Keratinocyte (primary cell): ENCODE measurements at regions not wholly inside any gene's neighbourhood (a gene's known extent, or its start where the extent isn't known, plus 50 kb on each side); places are given as distances from the start of the nearest gene placed in this dataset.

Source experiments
- DNase-seq: peaks from one replicate; pipeline ENCODE4 v3.0.0-alpha.2; 2011; ENCODE audit warnings: low read depth, missing footprints, low spot score
- FAIRE-seq: peaks from 2 replicates; lab custom pipeline; 2011; peaks lifted over from hg19 to GRCh38; lab: Jason Lieb, UNC
- H2AFZ ChIP-seq: 2 replicates; pipeline ENCODE4 v1.6.0; 2012; ENCODE audit warnings: low read length, control low read depth, inconsistent platforms; ENCODE audit not compliant: control insufficient read depth
- H3K27ac ChIP-seq: 2 replicates; pipeline ENCODE4 v1.5.1; 2011; ENCODE audit warnings: low read length; ENCODE audit not compliant: control insufficient read depth, insufficient read depth
- H3K27me3 ChIP-seq: 3 replicates; pipeline ENCODE4 v1.6.0; 2011; ENCODE audit warnings: low read length; ENCODE audit not compliant: control insufficient read depth, insufficient read depth; ENCODE audit errors: extremely low read depth
- H3K36me3 ChIP-seq, 2 experiments: 2 replicates in 1 of 2; 3 replicates in 1 of 2; pipeline ENCODE4 v1.5.1; 2011; ENCODE audit warnings: low read length in 2 of 2, mild to moderate bottlenecking in 1 of 2; ENCODE audit not compliant: control insufficient read depth in 2 of 2, insufficient read depth in 2 of 2; ENCODE audit errors: extremely low read depth in 1 of 2
- H3K4me1 ChIP-seq: 3 replicates; pipeline ENCODE4 v1.5.1; 2011; ENCODE audit warnings: low read length; ENCODE audit not compliant: control insufficient read depth, insufficient read depth; ENCODE audit errors: extremely low read depth
- H3K4me2 ChIP-seq: 3 replicates; pipeline ENCODE4 v1.6.0; 2011; ENCODE audit warnings: low read depth, low read length; ENCODE audit not compliant: control insufficient read depth, insufficient read depth; ENCODE audit errors: extremely low read depth
- H3K4me3 ChIP-seq, 3 experiments: fragments of 200-600 bp in 1 of 3; sonication (generic) in 1 of 3; 2 replicates in 2 of 3; 3 replicates in 1 of 3; pipeline ENCODE4 v1.5.1; 2011 to 2016; ENCODE audit warnings: low read length in 3 of 3, mild to moderate bottlenecking in 3 of 3, control low read depth in 2 of 3, inconsistent platforms in 1 of 3, low read depth in 1 of 3, mixed read lengths in 1 of 3, mixed run types in 1 of 3, moderate library complexity in 1 of 3; ENCODE audit not compliant: control insufficient read depth in 2 of 3, insufficient read depth in 2 of 3; ENCODE audit errors: extremely low read depth in 1 of 3
- H3K79me2 ChIP-seq: 2 replicates; pipeline ENCODE4 v1.6.0; 2012; ENCODE audit warnings: low read length; ENCODE audit not compliant: control insufficient read depth, insufficient read depth
- H3K9ac ChIP-seq: 3 replicates; pipeline ENCODE4 v1.6.0; 2011; ENCODE audit warnings: low read length; ENCODE audit not compliant: control insufficient read depth, insufficient read depth; ENCODE audit errors: extremely low read depth
- H3K9me1 ChIP-seq: 3 replicates; pipeline ENCODE4 v1.6.0; 2011; ENCODE audit warnings: low read length; ENCODE audit not compliant: control insufficient read depth, insufficient read depth; ENCODE audit errors: extremely low read depth
- H3K9me3 ChIP-seq: 2 replicates; pipeline ENCODE4 v1.5.1; 2012; ENCODE audit warnings: low read depth, low read length; ENCODE audit not compliant: control insufficient read depth
- H4K20me1 ChIP-seq: 3 replicates; pipeline ENCODE4 v1.6.0; 2011; ENCODE audit warnings: low read length; ENCODE audit not compliant: control insufficient read depth, insufficient read depth; ENCODE audit errors: extremely low read depth
- EZH2 ChIP-seq: IDR thresholded peaks from one replicate; pipeline ENCODE4 v1.6.1; 2012; ENCODE audit warnings: inconsistent platforms, mild to moderate bottlenecking, low read length, moderate library complexity
- dilution Hi-C: fragments of 300-500 bp; cut with MboI; formaldehyde crosslinking; loops from one replicate; pipeline ENCODE4 v1.7.0; 2020; ENCODE audit warnings: low sequenced_read_pairs; ENCODE audit not compliant: extremely low pct_ligation_motif_present
- TF ChIP-seq, protein P1 (sequence below), 3 experiments: IDR thresholded peaks in 1 of 3; conservative IDR thresholded peaks in 1 of 3; optimal IDR thresholded peaks in 1 of 3; 2 replicates in 2 of 3; 3 replicates in 1 of 3; pipeline versions ENCODE3 to v1.5.1; 2011; ENCODE audit warnings: low read length in 3 of 3, mild to moderate bottlenecking in 3 of 3, moderate library complexity in 2 of 3, control low read depth in 1 of 3, inconsistent platforms in 1 of 3; ENCODE audit not compliant: insufficient read depth in 2 of 3; ENCODE audit errors: extremely low read depth in 1 of 3

DNA sequence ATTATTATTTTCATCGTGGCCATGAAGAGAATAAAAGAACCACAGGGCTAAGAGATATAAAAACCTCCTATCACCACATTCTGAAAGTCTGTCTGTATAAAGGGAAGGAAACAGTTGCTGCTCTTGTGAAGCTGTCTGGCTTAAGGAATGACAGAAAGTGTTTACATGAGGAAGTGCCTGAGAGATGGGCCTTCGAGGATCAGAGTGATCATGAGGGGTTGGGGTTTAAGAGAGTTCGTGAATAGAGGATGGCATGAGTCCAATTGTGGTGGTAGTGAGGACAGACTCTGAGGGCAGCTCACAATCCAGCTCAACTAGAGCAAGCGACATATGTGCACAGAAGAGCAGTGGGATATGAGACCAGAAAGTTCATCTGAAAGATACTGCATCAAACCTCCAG lies 65.8 kb upstream of the PIEZO2 start:
- Histone ChIP-seq H3K9me1 (no peaks in the 10 kb centered on the region), H3K27ac (no peak overlapping the region), H2AFZ (no peak overlapping the region), H4K20me1 (no peaks in the 10 kb centered on the region), H3K4me1 (no peaks in the 10 kb centered on the region), H3K79me2 (no peaks in the 10 kb centered on the region), H3K4me2 (no peak overlapping the region), H3K36me3 (no peaks in the 10 kb centered on the region), H3K4me3 (no peak overlapping the region), H3K27me3 (no peaks in the 10 kb centered on the region), H3K9me3 (no peaks in the 10 kb centered on the region), H3K9ac (no peak overlapping the region)
- FAIRE-seq, result no peak
- dilution Hi-C loops, result no loop called here
- TF ChIP-seq, protein P1, sequence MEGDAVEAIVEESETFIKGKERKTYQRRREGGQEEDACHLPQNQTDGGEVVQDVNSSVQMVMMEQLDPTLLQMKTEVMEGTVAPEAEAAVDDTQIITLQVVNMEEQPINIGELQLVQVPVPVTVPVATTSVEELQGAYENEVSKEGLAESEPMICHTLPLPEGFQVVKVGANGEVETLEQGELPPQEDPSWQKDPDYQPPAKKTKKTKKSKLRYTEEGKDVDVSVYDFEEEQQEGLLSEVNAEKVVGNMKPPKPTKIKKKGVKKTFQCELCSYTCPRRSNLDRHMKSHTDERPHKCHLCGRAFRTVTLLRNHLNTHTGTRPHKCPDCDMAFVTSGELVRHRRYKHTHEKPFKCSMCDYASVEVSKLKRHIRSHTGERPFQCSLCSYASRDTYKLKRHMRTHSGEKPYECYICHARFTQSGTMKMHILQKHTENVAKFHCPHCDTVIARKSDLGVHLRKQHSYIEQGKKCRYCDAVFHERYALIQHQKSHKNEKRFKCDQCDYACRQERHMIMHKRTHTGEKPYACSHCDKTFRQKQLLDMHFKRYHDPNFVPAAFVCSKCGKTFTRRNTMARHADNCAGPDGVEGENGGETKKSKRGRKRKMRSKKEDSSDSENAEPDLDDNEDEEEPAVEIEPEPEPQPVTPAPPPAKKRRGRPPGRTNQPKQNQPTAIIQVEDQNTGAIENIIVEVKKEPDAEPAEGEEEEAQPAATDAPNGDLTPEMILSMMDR (optimal IDR thresholded peaks at IDR 0.05 in 1 of 3, IDR thresholded peaks at IDR 0.05 in 1 of 3, conservative IDR thresholded peaks at IDR 0.05 in 1 of 3; ENCODE audit: extremely low read depth in 1 of 3, insufficient read depth in 2 of 3, low read length in 3 of 3), result no peak
- no peak for TF ChIP-seq EZH2
- DNase-seq, result no peak

DNA sequence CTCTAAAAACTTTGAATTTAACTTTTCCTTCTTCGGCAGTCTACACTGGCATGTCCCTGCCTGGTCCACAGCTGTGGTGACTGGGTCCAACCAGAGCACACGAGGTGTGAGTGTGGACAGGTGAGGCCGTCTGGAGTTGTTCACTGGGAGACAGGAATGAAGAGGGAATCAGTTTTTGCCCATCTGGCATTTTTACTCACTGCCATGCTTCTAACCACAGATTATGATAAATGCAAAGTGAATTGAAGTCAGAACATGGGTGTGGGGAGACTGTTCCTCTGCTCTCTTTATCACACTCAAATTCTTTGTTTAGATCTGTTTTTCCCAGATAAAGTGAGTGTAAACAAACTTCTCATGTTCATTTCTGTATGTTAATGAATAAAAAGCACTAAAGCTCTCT lies 54.7 kb upstream of the PIEZO2 start:
- no peak for DNase-seq
- Histone ChIP-seq H3K9me3 (no peaks in the 10 kb centered on the region), H3K9ac (no peak overlapping the region), H3K36me3 (no peaks in the 10 kb centered on the region), H2AFZ (no peak overlapping the region), H3K9me1 (no peaks in the 10 kb centered on the region), H3K79me2 (no peaks in the 10 kb centered on the region), H3K4me1 (no peaks in the 10 kb centered on the region), H4K20me1 (no peaks in the 10 kb centered on the region), H3K27ac (no peak overlapping the region), H3K27me3 (no peaks in the 10 kb centered on the region), H3K4me3 (no peak overlapping the region), H3K4me2 (no peak overlapping the region)
- no peak for FAIRE-seq
- TF ChIP-seq, protein P1 (optimal IDR thresholded peaks at IDR 0.05 in 1 of 3, IDR thresholded peaks at IDR 0.05 in 1 of 3, conservative IDR thresholded peaks at IDR 0.05 in 1 of 3; ENCODE audit: extremely low read depth in 1 of 3, insufficient read depth in 2 of 3, low read length in 3 of 3), result no peak
- TF ChIP-seq EZH2, result no peak
- dilution Hi-C loops, result no loop called here
